GM12891 (cell line): ENCODE measurements at regions not wholly inside any gene's neighbourhood (a gene's known extent, or its start where the extent isn't known, plus 50 kb on each side); places are given as distances from the start of the nearest gene placed in this dataset.

Source experiments
- PAX5 ChIP-seq: IDR thresholded peaks from 2 replicates; pipeline ENCODE4 v1.6.1; 2011; ENCODE audit warnings: low read length, moderate library complexity, mild to moderate bottlenecking; ENCODE audit not compliant: insufficient read depth, severe bottlenecking
- POLR2A ChIP-seq: IDR thresholded peaks from 2 replicates; pipeline ENCODE4 v1.6.1; 2011; ENCODE audit warnings: low read depth, low read length, control low read depth
- POLR2AphosphoS5 ChIP-seq: IDR thresholded peaks from 2 replicates; pipeline ENCODE4 v1.6.1; 2011; ENCODE audit warnings: low read depth, low read length, control low read depth
- POU2F2 ChIP-seq: IDR thresholded peaks from 2 replicates; pipeline ENCODE4 v1.6.1; 2011; ENCODE audit warnings: low read depth, mild to moderate bottlenecking, control low read depth, low read length, moderate library complexity
- SPI1 ChIP-seq: IDR thresholded peaks from 2 replicates; pipeline ENCODE4 v1.6.1; 2011; ENCODE audit warnings: low read depth, low read length, control low read depth
- TAF1 ChIP-seq: IDR thresholded peaks from 2 replicates; pipeline ENCODE4 v1.6.1; 2011; ENCODE audit warnings: low read depth, low read length, control low read depth

DNA sequence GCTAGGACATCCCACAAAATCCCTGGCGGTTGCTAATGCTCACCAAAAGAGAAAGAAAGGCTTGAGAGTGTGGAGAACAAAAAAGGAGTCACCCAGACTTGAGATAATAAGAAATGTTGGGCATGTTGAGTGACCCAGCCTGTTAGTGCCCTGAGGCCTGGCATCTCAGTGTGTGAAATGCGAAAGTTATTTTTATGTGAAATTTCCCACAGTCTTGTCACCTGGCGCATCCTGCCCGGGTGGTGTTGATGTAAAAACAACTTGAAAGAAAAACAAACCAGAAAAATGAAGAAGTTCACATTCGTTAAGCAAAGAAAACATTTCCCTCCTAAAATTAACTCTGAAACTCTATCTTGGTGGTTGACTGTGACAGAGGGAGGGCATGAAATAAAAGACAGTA is 495.2 kb downstream of the MID1IP1 start:
- TF ChIP-seq TAF1, result no peak
- no peak for TF ChIP-seq SPI1
- TF ChIP-seq POLR2AphosphoS5, result no peak
- TF ChIP-seq POLR2A, result no peak
- TF ChIP-seq PAX5, result no peak
- TF ChIP-seq POU2F2, result no peak
